NB4 (cell line): ENCODE measurements at regions not wholly inside any gene's neighbourhood (a gene's known extent, or its start where the extent isn't known, plus 50 kb on each side); places are given as distances from the start of the nearest gene placed in this dataset.

Source experiments
- CTCF ChIP-seq: IDR thresholded peaks from one replicate; pipeline ENCODE4 v1.5.1; 2012; ENCODE audit warnings: low read depth, low read length
- POLR2A ChIP-seq: IDR thresholded peaks from 2 replicates; pipeline ENCODE4 v1.6.1; 2011; ENCODE audit warnings: mild to moderate bottlenecking; ENCODE audit not compliant: insufficient read length; ENCODE audit errors: extremely low read depth

- TF ChIP-seq CTCF (no peak), POLR2A (no peak)
Measured at GRCh38 chr10:78744491-78745090, 324.2 kb upstream of the ZMIZ1 start.
